GM11168 (cell line): ENCODE measurements at regions not wholly inside any gene's neighbourhood (a gene's known extent, or its start where the extent isn't known, plus 50 kb on each side); places are given as distances from the start of the nearest gene placed in this dataset.

Experiments
- in situ Hi-C: fragments of 300-500 bp; cut with MboI; formaldehyde crosslinking; loops from one replicate; pipeline ENCODE4 v1.12.0; 2022; ENCODE audit warnings: low sequenced_read_pairs; ENCODE audit not compliant: unreplicated experiment

DNA sequence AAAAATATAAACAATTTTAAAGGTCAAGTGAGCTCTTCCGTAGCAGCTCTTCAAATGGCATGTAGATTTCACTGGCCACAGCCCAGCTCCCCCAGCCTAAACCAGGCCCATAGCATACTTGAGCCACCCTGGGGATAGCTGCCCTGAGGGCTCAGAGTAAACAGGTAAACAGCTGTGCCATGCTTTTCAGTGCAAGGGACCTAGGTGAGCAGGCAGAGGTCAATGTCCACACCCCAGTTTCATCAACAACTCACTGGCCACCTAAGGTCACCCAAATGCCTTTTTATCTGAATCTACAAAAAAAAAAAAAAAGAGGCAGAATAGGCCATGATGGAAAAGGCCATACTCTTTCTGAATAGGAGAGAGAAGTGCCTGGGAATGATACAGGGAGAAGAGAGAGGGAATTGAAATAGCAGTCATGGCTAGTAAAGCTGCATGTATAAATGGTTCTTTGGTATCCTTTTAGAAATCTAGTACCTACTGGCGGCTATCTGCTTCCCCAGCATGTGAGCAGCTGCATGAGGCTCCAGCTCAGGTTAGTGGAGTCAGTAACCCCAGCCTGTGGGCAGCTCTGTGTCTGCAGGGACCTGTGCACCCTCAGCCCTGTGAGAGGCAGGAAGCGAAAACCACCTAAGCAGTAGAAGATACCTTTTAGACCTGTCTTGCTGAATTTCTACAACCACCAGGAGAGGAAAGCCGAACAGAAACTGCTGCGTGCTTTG is 77.0 kb downstream of the FOXA2 start:
- in situ Hi-C loops: no loop called here

DNA sequence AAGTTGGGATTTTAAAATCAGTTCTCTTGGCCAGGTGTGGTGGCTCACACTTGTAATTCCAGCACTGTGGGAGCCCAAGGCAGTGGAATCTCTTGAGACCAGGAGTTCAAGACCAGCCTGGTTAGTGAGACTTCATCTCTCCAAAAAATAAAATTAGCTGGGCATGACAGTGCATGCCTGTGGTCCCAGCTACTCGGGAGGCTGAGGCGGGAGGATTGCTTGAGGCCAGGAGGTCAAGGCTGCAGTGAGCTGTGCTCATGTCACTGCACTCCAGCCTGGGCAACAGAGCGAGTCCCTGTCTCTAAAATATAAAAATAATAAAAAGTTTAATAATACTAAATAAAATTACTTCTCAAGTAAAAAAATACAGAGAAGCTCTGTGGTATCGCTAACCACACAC is 77.5 kb downstream of the FOXA2 start:
- in situ Hi-C loops: no loop called here

DNA sequence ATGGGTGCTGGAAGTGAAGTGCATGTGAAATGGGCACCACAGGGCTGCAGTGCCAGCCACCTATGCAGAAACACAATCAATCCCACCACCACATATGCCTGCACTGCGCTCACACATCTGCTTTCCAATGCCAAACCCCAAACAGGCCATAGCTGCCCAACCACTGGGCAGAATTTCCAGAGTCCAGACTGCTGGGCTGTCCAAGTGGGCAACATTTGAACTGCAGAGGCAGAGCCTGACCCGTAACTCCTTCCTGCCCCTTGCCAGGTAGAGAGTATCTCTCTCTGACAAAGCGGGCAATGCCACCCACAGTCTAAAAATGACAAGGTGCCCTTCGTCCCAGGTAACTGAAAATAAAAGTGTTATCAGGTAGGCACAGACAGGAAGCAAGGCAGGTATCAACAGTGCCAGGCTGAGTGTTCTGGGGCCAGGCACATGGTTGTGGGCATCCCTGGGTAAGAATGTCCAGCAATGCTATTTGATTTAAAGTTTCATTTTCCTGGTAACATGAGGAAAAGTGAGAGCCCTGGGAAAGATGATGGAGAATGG is 79.5 kb downstream of the FOXA2 start:
- in situ Hi-C loops: no loop called here

DNA sequence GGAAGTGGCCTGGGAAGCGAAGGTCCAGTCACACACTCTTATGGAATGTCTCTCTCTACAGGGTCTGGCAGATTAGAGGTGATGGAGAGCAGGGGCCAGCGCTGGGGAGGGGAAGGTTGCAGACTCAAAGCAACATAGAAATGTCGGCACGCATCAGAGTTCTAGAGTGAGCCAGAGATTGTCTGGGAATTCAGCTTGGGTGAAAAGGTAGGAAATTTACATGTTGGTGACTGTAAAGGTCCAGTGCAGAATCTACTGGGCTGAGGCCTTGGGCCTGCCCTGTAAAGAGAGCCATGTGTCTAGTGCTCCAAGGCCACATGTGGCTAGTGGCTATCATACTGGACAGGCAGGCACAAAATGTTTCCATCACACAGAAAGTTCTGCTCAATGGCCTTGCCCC is 80.8 kb downstream of the FOXA2 start:
- in situ Hi-C loops: no loop called here

DNA sequence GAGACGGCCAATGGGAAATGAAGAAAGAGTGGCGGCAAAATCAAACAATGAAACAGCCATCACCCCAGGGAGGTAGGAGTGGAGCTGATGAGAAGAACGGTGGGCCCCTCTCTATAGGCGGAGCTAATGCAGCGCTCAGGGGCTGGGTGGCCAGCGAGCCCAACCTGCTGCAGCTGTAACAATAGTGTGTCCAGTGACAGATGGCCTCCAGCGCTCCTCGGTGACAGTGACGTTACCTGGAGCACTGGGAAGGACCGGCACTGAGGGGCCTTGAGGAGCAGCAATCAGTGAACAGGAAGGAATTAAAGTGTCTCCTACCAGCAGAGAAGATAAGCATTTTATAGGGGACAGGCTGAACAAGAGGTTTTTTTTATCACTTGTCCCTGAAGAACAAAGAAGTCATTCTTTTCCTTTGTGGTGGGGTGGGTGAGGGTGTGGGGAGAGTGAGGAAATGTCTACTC is 81.6 kb downstream of the FOXA2 start:
- in situ Hi-C loops: no loop called here

DNA sequence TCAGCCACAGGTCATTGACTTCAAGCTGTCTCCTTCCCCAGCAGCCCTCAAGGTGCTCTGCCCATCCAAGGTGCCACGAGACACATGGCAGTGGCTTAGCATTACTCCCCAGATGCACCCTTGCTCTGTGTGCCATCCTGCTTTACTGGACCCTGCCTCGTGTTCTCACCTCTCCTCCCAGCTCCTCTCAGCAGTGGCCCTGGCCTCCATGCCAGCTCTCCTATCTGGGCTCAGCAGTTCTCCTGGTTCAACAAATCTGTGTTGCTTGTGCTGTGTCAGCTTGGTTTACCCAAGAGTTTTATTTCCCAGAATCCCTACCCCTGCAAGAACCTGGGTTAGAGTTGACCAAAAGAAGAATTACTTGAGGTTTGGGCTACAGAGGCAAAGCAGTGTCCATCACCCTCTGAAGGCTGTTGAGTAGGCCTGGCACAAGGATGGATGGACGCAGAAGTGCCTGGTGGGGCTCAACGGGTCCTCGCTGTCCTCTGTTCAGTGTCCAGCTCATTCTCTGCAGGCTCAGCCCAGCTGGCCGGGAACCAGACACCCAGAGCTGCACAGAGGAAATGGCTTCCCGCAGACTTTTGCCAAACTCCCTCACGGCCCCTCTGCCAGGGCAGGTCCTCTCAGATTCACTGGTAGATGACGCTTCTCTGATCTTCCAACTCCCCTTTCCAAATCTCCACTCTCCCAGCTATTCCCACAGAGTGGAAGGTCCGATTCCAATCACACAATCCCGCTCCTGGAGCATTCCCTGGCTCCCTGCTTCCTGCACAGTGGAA is 82.6 kb downstream of the FOXA2 start:
- in situ Hi-C loops: no loop called here

DNA sequence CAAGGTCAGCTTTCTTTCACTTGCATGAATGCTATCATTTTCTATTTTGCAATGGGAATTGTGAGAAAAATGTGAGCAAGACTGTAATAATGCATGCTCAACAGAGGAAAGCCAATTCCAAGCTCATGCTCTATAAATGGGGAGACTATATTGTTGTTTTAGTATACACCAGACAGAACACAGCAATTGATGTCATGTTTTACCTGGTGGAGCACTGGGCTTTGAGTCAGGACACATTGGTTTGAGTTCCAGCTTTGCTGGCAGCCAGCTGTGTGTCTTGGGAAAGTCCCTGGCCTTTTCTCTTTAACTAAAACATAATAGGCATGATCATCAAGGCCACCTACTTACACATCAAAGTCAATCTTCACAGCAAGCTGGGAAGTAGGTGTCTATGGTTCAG is 83.3 kb downstream of the FOXA2 start:
- in situ Hi-C loops: no loop called here

DNA sequence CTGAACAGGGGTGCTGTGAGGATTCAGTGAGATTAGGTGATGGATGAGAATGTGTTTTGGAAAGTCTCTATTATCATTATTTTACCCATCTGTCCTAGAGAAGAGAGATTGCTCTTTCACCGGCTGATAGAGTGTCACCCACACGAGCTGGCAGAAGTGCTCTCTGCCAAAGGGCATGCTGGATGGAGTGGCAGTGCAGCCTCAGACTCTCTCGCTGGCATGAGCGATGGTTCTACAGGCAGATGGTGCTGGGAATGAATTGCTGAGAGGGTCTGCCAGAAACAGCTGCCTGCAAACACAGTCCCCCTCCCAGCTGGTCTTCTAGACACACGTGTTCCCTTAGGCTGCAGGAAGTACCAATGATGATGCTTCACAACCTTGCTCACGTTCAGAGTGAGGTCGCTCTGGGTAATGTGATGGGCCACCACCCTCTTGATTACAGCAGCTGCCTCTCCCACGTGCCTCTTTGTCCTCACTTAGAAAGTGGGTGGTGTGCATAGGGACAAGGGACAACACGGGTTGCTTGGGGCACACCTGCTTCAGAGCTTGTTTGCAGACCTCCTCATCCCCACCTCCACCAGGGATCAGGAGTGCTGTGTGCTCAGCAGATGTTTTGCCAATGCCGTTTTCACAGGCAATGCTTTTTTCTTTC is 84.7 kb downstream of the FOXA2 start:
- in situ Hi-C loops: no loop called here

DNA sequence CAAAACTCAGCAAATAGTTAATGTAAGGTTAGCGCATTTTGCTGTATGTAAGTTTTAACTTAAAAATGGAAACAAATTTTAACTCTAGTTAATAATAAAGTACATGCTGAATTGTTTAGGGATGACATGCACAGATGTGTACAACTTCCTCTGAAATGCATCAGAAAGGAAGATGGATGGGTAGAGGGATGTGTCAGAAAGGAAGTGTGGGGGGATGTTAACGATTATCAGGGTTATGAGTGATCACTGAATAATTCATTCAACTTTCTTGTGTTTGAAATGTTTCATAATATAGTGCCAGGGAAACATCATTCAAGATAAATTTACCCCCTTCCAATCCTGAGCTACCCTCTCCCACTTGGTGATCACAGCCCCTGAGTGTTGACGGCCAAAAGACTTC is 87.6 kb downstream of the FOXA2 start:
- in situ Hi-C loops: no loop called here

DNA sequence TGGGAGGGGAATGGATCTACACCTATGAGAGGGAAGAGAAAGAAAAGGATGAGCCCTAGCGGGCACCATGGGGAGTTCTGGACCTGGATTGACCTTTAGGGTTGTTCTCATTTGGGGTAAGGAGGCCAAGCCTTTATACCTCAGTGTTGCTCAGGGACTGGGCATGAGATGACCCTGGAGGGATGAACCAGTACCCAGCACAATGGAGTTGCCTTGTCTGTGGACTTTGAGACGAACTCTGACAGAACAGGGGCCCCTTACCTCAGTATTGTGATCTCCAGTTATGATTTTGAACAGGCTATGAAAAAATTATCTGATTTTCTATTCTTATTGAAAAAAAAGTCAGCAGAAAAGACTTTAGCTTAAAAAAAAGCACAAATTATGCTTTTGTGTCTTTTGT is 88.6 kb downstream of the FOXA2 start:
- in situ Hi-C loops: no loop called here

DNA sequence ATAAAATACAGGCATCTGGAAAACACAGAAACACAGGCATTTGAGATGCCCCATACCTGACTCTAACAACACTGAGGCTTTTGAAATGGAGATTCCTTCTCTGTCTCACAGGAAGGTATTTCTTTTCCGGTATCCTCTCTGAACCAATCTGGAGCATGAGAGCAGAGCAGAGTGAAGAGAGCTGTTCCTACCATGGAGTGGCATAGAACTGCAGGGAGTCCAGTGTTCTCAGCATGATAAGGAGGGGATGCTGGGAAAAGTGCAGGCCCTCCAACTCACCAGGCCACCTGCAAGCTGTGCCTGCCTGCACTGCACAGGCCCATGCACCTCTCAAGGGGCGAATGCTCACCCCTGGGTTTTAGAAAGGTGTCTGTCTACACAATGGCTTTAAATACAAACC is 89.2 kb downstream of the FOXA2 start:
- in situ Hi-C loops: no loop called here

DNA sequence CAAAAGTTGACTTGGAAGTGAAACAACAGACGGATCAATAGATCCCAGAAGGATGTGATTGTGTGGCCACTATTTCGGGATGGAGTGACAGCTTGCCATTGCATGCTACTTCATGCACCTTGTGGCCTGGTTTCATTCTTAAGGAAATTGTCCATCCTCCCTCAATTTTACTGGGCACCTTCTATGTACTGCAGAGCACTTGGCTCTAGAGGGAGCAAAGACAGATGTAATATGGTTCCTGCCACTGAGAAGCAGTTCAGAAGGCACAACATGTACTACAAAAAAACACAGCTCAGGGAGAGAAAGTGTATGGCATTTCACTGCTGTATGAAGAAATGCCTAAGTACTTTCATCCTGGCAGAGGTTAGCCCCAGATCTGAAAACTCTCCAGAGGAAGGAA is 91.9 kb downstream of the FOXA2 start:
- in situ Hi-C loops: no loop called here

DNA sequence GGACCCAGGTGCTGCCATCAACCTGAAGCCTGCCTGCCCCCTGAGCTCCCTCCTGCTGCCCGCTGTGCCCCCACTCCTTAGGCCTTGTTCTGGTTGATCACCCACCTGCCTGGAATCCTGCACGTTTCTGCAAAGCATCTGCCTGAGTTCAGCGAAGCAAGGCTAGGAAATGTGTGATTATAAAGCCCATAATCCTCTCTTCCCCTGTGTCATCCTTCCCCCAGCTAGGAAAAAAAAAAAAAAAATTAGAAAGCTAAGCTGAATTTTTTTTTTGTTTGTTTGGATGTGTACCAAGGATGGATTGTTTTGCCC is 93.2 kb downstream of the FOXA2 start:
- in situ Hi-C loops: no loop called here

DNA sequence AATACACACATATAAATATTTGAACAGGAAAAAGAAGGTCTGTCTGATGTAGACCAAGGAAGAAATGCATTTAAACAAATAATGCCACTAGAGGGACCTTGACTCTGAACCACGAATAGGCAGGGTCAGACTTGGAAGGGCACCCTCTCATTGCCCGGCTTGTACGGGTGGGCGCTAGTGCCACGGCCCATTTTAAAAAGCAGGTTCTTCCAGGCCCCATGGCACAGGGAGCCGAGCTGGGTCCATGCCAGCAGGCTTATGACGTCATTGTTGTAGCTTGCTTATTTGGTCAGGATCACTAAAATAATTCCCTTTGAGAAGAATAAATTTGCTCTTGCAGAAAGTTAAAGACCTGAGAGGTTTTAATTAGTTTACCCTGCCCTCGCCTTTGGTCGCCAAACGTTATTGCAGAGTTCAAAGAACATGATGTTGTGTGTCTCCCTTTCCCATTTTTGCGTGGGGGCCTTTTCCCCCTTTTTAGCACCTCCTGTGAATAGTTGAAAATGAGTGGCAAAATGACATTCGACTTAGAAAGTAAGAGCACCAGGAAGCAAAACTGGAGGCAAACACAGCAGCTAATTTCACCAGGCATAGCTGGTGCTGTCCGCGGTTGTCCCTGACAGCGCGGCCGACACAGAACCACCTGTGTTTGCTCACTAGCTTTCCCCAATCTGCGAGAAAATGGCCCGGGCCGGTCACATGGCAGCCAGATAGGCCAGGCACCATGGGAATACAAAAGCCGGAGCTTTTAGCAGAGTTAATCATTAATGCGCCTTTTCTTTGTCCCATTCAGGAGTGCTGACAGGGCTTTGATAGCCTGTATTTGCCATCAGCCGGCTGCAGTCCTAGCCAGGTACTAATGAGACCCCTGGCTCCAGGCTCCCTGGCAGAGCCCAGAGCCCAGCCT is 93.8 kb downstream of the FOXA2 start:
- in situ Hi-C loops: no loop called here

DNA sequence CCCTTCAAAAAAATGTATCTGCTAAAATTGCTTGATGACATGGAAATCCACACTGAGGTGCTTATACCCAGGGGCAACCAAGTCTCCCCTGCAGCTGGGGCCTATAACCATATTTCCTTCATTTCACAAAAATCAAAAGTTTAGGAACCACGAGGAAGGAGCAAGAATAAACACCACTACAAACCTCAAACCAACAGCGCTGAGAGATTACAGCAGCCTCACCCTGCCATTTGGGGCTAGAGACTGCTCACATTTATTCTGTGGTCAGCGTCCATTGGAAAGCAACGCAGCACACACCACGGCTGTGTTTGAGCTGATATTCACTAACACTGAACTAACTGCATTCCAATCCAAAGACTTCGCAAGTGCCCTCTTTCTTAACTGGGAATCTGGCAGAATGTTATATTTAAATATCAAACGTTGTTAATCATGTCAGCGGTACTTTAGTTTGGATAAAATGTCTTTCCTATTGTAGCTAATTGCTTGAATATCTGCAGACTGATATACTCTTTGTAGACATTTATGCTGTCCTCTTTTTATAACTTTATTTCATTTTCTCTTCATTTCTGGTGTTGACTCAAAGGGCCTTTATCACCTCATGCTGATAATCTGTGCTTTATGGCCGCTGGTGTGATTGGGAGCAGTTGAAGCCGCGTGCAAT is 94.6 kb downstream of the FOXA2 start:
- in situ Hi-C loops: no loop called here

DNA sequence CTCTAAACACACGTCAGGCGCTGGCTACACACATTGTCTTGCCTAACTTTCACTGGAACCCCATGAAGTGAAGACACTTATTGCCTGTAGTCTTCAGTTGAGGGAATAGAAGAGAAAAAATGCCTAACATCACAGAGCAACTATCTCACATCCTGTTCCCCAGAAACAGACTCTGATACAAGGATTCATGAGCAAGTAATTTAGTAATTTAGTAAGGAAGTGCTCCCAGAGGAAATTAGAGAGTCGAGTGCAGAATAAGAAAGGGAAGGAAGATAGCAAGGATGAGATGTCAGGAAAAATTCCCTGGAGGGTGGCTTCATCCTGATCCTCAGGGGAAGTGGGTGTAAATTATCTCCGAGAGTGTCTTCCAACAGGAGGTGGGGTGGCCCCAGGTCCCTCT is 104.0 kb downstream of the FOXA2 start:
- in situ Hi-C loops: no loop called here

DNA sequence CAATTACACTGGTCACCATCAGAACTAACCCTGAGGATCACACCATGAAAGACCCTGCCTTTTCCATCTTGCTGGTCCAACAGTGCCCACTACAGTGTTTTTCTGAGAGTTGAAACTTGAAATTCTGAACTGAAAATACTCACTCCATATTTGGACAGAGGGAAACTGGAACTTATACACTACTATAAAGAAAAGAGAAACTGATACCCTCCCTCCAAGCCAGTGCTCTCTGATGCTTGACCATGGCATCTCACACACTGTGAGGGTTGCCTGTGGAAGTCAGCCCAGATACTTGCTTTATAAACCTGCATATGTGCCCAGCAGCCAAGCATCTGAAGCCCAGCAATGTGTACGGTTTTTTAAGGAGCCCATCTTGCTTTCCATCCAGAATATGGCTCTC is 108.7 kb downstream of the FOXA2 start:
- in situ Hi-C loops: no loop called here

DNA sequence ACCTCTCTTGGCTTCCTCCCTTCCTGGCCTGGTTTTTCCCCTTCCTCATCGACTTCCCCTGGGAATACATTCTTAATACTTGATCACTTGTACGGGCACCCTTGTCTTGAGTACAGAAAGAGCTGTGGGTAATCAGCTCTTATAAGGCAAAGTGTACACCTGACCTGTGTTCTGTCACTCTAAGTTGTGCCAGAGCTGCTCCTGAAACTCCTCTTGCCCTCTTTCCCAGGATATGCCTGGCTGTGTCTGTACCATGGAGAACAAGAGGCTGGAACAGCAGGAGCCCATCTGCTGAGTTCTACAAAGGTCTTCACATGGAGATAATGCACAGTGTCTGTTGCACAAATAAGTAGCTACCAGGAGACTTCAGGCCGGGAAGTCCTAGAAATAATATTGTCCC is 110.1 kb downstream of the FOXA2 start:
- in situ Hi-C loops: no loop called here

DNA sequence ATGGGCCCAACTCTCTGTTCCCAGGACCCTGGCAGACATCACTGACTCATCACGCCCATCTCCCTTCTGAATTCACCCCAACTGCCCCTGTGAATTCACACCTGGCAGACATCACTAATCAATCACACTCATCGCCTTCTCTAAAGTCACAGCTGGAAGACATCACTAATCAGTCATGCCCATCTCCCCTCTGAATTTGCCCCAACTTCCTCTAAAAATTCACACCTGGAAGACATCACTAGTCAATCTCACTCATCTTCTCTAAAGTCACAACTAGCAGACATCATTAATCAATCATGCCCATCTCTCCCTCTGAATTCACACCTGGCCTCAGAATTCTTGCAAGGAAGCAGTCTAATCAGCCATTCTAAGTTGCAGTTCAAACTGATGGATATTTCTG is 111.1 kb downstream of the FOXA2 start:
- in situ Hi-C loops: no loop called here
